DMS53 (cell line): ENCODE measurements at regions not wholly inside any gene's neighbourhood (a gene's known extent, or its start where the extent isn't known, plus 50 kb on each side); places are given as distances from the start of the nearest gene placed in this dataset.
"Not testable (repeated sequence)": the region's sequence is repeated elsewhere in the genome, so short reads cannot be mapped to it uniquely, and the experiment has no call there.

Experiments used
- DNase-seq: peaks from one replicate; lab custom pipeline; 2025; lab: John Stamatoyannopoulos, UW

- no peak for DNase-seq
Measured at GRCh38 chr13:48808683-48809082, 155.0 kb downstream of the CYSLTR2 start.

DNA sequence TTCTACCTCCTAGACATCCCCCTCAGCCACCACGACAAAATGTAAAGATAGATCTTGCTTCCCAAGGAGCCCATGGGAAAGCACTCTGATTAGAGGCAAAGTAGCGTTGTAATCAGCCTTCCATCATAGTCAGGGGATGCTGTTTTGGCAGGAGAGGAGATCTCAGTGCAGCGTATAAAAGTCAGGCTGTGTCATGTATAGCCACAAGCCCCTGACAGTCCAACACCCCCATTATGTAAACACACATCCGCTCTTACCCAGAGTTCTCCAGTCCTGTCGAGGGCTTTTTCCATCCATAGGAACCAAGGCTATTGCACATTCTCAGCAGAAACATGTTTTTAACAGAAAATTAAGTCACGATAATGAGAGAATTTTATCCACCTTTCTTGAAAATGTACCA, 156.3 kb downstream of the CYSLTR2 start:
- DNase-seq: no peak

DNA sequence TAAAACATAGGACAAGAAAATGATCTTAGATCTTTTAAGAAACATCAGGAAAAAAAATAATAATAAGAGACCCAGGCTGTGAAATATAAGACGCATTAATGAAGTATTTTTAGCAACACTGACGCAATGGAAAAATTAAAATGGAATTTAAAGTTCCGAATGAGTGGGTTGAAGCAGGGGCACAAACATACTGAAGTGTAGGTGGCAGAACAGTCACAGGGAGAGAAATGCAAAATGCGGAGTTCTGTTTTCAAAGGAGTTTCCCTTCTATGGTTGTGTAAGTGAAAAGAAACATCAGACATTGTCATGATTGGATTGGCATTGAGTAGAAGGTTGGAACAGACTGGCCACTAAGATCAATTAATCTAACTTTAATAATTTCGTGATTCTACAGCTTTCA, 159.8 kb downstream of the CYSLTR2 start:
- no peak for DNase-seq

DNA sequence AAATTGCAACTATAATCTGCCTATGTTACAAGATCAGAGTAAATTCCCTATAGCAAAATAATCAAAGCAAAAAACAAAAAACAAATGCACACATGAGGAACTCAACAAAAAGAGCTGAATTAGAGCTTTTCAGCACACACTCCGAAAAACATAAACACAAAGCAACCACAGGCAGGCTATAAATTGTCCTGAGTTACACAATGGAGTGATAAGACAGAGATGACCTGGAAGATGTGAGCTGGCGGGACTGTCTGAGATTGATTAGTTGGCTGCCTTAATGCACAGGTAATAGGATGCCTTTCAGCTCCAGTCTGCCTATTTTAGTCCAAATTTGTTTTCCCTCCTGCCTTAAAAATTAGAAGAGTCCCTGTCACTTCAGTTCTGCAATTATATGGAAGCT, 159.0 kb upstream of the FNDC3A start:
- no peak for DNase-seq

DNA sequence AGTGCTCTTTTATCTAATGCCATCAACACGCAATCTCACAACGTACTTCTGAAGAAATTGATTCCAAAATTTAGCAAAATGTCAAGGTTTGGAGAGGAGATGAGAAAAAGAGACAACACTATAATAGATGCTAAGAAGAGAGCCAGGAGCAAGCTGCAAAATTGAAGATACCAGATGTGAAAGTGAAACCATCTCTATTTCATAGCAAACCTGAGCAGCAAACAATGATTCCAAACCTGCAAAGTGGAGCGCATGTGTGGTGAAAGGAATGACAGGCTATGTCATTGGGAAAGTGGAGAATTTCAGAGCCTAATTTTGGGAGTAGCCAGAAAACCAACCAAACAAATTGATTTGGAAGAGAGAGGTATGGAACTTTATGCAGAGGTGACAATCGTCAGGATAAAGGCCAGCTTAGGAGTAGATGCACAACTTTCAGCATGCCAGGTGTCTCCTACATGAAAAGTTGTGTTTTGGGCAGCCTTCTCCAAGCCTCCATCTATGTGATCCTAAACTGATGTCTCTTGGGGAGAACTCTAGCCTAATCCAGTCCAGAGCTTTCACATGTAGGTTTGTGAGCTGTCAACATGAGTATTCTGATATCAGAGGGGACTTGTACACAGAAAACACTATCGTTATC, 158.4 kb upstream of the FNDC3A start:
- peak; percentile 26 for DNase-seq

- no peak for DNase-seq
Measured at GRCh38 chr13:48818495-48819356, 157.0 kb upstream of the FNDC3A start.

DNA sequence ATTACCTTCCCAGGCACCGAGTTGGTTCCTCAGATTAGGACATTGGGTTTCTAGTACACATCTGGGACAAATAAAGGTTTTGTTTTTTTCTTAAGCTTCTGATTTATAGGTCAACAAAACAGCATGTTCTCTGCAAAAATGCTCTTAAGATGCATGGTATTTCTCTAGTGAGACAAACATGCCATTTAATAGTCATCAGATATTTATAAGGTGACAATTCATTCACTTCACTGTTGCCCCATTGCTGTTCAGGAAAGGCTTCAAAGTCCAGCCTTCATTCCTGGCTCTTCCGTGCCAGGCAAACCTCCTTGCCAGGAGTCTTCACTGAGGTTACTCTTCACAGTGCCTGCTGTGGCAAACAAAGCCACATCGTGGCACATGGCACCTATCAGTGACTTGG, 156.3 kb upstream of the FNDC3A start:
- DNase-seq: no peak

- DNase-seq: peak; percentile 56
Measured at GRCh38 chr13:48819899-48820298, 155.8 kb upstream of the FNDC3A start.

- DNase-seq: not testable (repeated sequence)
Measured at GRCh38 chr13:48823526-48823925, 152.2 kb upstream of the FNDC3A start.

- no peak for DNase-seq
Measured at GRCh38 chr13:48826039-48826438, 149.7 kb upstream of the FNDC3A start.

DNA sequence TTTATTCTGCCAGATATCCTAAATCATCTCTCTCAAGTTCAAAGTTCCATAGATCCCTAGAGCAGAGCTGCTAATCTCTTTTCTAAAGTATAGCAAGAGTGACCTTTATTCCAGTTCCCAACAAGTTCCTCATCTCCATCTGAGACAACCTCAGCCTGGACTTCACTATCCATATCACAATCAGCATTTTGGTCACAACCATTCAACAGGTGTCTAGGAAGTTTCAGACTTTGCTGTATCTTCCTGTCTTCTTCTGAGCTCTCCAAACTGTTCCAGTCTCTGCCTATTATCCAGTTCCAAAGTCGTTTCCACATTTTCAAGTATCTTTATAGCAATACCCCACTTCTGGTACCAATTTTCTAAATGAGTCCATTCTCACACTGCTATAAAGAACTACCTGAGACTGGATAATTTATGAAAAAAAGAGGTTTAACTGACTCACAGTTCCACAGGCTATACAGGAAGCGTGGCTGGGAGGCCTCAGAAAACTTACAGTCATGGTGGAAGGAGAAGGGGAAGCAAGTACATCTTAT, 148.7 kb upstream of the FNDC3A start:
- not testable (repeated sequence) for DNase-seq

GRCh38 chr13:48827709-48828108, 148.0 kb upstream of the FNDC3A start:
- no peak for DNase-seq

DNA sequence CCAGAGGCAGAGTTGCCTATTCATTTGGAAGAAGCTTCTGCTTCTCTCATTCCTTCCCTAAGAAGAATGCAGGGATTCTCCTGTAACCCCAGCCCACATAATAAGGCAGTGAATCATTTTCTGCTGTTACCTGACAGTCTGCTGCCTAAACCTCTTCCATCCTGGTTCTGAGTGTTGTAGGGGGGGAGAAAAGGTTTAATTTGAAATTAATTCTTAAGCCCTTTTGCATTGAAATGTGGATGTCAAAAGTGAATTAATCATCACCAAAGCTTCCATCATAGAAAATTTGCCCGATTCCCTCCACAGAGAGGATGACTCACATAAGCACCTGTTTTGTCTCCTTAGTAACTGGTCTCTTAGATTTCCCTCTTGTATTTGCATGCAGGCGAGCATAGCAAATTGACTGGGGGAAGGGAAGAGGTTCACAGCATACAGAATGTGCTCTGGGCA, 146.7 kb upstream of the FNDC3A start:
- DNase-seq: peak; percentile 96

- no peak for DNase-seq
Measured at GRCh38 chr13:48829536-48829935, 146.2 kb upstream of the FNDC3A start.

- no peak for DNase-seq
Measured at GRCh38 chr13:48831248-48831647, 144.5 kb upstream of the FNDC3A start.

DNA sequence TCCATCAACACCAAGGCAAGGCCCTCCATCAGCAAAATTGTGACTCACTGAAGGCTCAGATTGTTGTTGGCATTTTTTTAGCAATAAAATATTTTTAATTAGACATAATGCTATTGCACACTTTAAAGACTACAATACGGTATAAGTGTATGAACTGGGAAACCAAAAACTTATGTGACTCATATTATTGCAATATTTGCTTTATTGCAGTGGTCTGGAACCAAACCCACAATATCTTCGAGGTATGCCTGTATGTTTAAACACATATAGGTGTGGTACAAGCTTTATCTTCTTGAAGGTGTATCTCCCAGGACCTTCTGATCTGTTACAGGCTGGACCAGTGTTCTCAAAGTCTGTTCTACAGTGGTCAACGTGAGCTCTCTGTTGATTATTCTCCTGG, 142.3 kb upstream of the FNDC3A start:
- no peak for DNase-seq

DNA sequence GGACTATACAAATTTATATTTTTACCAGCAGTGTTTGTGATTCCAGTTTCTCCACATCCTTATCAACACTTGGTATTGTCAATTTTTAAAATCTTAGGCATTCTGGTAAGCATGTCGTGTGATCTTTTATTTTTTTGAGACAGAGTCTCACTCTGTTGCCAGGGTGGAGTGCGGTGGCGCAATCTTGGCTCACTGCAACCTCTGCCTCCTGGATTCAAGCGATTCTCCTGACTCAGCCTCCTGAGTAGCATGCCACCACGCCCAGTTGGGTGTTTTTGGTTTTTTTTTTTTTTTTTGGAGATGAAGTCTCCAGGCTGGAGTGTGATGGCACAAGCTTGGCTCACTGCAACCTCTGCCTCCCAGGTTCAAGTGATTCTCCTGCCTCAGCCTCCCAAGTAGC, 140.4 kb upstream of the FNDC3A start:
- not testable (repeated sequence) for DNase-seq

DNA sequence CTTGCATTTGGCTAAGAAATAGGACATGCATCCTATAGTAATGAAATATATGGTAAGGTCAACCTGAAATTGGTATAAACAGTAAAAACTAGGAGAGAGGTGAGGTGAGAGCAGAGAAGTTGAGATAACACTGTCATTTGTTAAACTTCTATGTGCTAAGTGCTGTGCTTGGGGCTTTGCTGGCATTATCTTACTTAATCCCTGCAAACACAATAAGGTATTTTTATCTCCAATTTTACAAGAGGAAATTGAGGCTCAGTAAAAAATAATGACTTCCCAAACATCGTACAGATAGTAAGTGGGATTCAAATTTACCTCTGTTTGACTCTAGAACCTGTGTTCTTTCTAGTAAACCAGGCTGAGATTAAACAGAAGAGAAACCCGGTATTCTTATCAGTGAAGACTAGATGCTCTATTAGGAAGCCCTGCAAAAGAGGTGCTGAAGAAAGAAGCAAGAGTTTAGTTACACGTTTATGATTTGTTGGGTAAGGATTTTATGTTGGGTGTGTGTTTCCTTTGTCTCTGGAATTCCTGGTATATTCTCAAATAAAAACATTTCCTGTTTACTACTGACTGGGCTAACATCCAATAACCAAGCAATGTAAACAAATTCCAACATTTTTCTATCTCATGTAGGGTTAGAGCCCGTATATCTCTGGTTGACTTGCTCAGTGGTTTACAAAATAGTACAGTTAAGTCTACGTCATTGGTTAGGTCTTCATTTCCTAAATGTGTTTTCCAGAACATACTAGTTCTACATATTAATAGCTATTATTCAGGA, 137.3 kb upstream of the FNDC3A start:
- DNase-seq: peak; percentile 9

DNA sequence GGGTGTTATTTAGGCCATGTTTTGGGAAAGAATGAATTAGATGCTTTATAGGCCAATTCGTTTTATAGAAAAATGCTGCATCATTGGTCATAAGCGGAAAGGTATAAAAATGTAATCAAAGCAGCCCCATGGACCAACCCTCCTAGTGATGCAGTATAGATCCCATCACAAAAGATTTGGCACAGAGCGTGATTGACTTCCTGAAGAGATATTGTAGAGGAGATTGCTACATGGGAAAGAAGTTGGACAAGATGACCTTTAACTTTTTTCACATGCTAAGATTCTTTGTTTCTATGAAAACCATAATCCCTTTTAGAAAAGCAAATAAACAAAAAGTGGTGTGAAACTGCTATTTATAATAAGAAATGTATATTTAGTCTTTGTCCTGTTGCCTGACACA, 136.5 kb upstream of the FNDC3A start:
- no peak for DNase-seq

- no peak for DNase-seq
Measured at GRCh38 chr13:48840366-48840765, 135.3 kb upstream of the FNDC3A start.

- no peak for DNase-seq
Measured at GRCh38 chr13:48842316-48842715, 133.4 kb upstream of the FNDC3A start.

- no peak for DNase-seq
Measured at GRCh38 chr13:48843630-48844380, 131.9 kb upstream of the FNDC3A start.
